Skeletal muscle cell (primary cell): ENCODE measurements at regions not wholly inside any gene's neighbourhood (a gene's known extent, or its start where the extent isn't known, plus 50 kb on each side); places are given as distances from the start of the nearest gene placed in this dataset.
"Not testable (repeated sequence)": the region's sequence is repeated elsewhere in the genome, so short reads cannot be mapped to it uniquely, and the experiment has no call there.

ENCODE experiments used
- DNase-seq: peaks from one replicate; pipeline ENCODE4 v3.0.0-alpha.2; 2010; ENCODE audit warnings: low read depth
- H3K4me3 ChIP-seq: 2 replicates; pipeline ENCODE4 v1.5.1; 2011; ENCODE audit warnings: low read depth, mild to moderate bottlenecking, control low read depth, low read length, moderate library complexity

DNA sequence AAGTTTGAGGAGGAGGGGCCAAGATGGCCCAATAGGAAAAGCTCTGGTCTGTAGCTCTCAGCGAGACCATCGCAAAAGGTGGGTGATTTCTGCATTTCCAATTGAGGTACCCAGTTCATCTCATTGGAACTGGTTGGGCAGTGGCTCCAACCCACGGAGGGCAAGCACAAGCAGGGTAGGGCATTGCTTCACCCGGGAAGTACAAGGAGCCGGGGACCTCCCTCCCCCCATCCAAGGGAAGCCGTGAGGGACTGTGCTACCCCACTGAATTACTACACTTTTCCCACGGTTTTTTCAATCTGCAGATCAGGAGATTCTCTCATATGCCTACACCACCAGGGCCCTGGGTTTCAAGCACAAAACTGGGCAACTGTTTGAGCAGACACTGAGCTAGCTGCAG, 58.0 kb upstream of the EFCAB3 start:
- DNase-seq, result no peak
- H3K4me3 ChIP-seq, result no peak overlapping the region

DNA sequence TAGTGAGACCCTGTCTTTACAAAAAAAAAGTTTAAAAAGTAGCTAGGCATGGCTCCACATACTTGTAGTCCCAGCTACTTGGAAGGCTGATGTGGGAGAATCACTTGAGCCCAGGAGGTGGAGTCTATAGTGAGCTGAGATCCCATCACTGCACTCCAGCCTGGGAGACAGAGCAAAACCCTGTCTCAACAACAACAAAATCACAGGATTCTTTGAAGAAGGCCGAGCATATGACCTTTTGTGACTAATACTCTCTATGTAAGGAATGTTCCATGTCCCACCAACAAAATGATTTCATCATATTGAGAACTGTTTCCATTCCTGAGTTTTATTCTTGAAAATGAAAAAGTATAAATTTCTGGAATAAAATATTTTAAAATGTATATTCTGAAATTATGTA, 58.9 kb upstream of the EFCAB3 start:
- peak; percentile 51 for DNase-seq
- no peak overlapping the region for H3K4me3 ChIP-seq

DNA sequence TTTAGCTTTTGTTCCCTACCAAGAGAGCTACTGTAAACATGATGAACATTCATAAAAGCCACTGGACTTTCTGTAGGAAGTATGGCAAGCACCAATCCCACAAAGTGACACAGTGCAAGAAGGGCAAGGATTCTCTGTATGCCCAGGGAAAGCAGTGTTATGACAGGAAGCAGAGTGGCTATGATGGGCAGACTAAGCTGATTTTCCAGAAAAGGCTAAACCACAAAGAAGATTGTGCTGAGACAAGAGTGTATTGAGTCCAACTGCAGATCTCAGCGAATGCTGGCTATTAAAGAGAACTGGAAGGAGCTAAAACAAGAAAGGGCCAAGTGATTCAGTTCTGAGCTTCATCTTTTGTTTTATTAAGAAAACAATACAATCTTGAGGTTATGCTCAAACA, 60.5 kb upstream of the EFCAB3 start:
- DNase-seq, result no peak
- no peak overlapping the region for H3K4me3 ChIP-seq

DNA sequence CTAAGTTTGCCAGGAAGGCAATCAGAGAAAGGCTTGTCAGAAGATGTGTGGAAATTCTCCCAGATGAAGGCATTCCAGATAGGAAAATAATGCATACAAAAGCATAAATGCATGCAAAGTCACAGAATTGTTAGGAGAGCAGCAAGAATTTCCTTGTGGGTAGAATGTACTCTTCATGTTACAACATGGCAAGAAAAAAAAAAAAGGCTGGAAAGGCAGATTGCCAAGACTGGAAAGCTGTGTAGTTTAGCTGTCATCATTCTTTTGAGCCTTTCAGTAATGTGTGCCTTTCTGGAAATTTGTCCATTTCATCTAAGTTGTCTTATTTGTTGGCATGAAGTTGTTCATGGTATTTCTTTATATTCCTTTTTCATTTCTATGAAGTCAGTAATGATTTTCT, 71.0 kb upstream of the EFCAB3 start:
- DNase-seq, result no peak
- H3K4me3 ChIP-seq, result no peak overlapping the region

DNA sequence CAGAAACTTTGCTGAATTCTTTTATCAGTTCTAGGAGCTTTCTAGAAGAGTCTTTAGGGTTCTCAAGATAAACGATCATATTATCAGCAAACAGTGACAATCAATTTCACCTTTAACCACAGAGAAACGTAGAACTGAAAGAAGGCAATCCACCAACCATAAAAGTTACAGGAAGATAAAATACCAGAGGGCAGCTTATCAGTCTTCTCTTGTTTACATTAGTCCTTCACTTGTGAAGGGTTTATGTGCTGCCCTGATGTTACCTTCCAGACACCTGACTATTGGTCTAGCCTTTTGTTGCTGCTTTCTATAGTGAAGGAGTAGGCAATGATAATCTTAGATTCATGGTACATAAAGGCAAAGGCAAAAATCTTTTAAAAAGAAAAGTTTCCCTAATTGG, 73.2 kb upstream of the EFCAB3 start:
- DNase-seq, result no peak
- H3K4me3 ChIP-seq, result no peak overlapping the region

DNA sequence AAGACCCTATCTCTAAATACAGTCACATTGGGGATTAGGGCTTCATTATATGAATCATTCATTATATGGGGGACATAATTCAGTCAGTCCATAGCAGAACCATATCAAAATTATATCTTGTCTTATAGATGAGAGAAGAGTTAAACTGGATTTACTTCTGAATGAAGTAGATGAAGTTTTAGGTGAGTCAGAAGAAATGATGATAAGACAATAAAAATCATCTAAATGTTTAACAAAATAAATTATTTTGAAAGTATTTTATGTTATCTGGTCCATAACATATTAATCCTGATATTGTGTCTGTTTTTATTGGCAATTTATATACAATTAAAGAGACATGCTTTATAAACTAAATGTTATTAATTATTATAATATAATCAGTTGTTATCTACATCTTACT, 76.9 kb upstream of the EFCAB3 start:
- no peak overlapping the region for H3K4me3 ChIP-seq
- DNase-seq, result no peak

DNA sequence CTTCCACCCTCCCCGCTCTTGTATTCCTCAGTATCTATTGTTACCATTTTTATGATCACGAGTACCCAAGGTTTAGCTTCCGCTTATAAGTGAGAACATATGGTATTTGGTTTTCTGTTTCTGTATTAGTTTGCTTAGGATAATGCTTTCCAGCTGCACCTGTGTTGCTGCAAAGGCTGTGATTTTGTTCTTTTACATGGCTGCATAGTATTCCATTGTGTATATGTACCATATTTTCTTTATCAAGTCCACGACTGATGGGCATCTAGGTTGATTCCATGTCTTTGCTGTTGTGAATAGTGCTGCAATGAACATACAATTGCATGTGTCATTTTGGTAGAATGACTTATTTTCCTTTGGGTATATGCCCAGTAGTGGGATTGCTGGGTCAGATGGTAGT, 79.7 kb upstream of the EFCAB3 start:
- DNase-seq, result no peak
- H3K4me3 ChIP-seq, result no peak overlapping the region

DNA sequence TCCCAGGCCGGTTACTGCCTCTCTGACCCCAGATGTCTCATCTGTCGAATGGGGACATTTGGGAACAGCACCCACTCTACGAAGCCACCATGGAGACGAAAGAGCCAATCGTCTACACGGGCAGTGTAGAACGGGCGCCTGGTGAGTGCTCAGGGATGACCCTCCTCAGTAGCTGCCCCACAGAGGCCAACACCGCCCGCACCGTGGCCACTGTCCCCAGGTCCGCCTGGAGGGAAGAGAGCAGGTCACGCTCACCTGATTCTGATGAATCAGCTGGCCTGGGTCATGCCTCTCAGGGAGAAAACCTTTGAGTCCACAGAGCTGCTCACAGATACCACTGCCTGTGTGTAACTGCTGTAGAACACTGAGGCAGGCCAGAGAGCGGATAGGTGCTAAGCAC, 105.1 kb upstream of the EFCAB3 start:
- not testable (repeated sequence) for H3K4me3 ChIP-seq, DNase-seq

DNA sequence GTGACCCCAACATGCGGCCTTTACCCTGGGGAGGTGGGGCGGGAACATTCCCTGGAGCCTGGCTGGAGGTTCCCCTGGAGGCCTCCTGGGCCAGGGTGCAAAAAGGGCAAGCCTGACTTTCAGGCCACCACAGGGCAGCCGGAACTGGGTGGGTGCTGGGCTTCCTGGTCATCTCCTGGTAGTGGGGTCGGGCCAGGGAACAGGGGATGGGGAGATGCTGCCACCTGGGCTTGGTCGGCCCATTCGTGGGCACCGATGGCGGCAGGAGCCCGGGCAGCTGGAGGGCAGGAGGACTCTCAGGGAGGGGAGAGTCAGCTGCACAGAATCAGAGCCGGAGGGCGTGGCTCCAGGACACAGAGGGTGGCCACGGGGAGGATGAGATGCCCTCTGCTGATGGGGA, 112.0 kb upstream of the EFCAB3 start:
- H3K4me3 ChIP-seq, DNase-seq: not testable (repeated sequence)

DNA sequence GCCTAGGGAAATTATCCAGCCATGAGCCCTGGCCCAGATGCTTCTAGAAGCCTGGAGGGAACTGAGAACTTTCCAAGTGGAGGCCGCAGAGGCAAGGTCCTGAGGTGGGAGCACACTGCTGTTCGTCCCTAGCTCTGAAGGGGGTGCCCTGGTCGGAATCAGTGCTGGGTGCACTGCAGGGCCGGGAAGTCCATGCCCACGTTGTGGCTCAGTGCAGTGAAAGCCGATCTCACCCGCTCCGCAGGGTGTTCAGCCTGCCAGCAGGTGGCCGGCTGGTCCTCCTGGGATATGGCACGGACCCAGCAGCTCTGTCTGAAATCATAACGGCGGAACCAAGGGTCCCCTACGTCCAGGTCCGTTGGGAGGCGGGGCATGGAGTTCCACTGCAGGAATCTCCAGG, 115.4 kb upstream of the EFCAB3 start:
- H3K4me3 ChIP-seq, DNase-seq: not testable (repeated sequence)

DNA sequence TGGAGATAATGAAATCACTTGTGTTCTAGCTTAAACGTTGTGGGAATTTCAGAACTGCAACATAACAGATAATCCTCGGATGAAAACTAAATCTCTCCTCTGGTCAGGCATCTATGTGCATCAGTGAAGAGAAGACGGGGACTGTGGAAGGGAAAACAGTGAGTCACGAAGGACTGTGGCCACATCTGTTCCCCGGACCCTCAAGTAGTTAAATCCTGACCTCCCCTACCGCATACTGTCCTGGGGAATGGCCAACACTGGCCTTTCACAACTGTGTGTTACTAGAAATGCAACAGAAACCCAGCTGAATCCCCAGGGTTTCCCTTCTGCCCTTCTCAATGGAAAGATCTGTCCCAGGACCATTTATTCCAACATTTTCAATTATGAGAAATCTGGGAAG, 124.6 kb upstream of the EFCAB3 start:
- peak; percentile 8 for DNase-seq
- not testable (repeated sequence) for H3K4me3 ChIP-seq

DNA sequence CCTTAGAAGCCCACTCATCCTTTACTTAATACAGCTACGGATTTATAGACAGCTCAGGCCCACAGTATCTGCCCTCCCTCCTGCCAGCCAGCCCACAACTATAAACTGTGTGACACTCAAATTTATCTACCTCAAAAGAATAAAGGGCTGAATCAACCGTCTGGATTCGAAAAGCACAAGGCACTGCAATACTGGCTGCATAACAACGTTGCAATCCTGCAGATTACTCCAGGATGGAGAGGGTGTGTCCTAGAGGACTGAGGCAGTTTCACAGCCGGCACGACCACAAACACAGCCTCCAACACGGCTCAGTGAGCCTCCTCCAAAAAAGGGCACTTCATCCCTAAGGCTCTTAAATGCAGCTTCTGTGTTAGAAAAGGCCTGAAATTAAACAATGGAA, 138.3 kb upstream of the EFCAB3 start:
- H3K4me3 ChIP-seq, DNase-seq: not testable (repeated sequence)

DNA sequence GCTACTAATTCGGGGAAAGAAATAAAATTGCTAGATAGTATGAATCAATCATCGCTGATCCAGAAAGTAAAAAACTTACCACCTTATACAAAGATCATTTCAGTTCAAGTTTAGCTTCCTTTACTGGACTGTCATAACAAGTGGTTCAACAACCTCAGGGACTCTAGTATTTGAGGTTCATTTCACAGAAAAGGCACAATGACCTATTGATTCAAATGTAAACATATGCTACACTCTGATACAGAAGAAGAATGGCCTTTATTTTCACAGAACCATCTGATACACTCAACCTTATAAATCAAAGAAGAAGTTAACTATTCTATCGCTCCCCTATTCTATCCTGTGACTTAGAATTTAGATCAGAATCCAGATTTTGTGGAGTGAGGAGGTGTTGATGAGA, 140.8 kb upstream of the EFCAB3 start:
- not testable (repeated sequence) for H3K4me3 ChIP-seq, DNase-seq

DNA sequence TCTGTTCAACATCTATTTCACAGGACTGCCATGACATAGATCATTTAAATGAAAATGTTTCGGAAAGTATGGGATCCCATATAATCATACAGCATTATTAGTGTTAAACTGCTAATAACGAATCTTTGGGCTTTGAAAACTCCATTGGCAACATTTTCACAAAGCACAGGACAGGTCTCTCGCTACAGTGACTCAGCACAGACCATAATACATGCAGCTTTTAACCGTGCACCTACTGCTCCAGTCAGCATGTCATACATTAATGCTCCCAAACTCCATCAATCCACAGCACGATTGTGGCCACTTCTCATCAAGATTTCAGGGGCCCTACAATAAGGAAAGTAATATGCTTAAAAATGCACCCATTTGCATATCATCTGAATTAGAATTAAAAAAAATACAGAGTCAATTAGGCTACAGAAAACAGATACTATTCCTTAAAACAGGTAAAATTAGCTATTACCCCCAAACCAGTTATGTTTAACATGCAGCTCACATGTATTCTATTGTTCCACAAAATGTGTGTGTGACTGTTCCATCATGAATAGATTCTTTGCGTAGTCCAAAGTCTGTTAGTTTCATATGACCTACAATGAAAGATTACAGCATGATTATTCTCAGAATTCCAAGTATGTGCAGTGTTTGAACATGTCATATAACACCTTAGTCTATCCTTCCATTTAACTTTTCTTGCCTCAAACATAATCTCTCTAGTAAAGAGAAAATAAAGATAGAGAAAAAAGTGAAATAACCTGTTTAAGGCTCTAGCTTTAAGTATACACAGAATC, 141.6 kb upstream of the EFCAB3 start:
- not testable (repeated sequence) for DNase-seq, H3K4me3 ChIP-seq

DNA sequence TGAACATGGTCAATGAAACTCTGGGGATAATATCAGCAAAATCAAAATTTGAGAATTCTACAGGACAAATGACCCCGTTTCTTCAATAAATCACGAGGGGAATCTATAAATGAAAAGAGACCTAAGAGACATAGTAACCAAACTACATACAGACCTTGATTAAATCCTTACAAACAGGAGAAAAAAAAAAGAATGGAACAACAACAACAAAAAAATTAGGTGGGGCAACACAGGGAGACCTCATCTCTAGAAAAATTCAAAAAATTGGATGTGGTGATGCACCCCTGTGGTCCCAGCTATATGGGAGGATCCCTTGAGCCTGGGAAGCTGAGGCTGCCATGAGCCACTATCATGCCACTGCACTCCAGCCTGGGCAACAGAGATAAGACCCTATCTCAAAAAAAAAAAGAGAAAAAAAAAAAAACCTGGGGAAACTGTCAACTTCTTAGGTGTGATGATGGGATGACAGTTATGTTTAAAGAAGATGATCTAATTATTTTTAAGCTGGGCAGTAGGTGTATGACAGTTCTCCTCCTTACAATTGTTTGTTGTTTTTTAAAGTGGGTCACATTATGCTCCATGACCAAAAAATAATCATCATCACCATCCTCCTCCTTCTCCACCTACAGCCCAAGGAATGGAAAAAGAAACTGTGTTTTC, 146.4 kb upstream of the EFCAB3 start:
- not testable (repeated sequence) for DNase-seq, H3K4me3 ChIP-seq

DNA sequence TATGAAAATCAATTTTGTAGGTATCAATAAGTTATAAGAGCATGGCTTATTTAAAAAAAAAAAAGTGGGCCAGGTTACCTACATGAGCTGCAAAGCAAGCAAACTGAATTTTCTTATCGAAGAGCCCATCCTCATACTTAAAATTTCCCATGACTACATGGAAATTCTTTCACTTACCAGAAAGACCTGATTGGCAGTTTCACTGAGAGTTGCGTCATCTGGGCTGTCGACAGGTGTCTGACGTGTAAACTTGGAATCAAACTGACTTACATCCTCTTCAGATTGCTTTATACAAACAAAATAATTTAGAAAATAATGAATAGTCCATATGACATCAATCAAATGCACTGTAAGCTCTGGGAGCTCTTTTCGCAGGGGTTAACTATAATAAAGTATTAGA, 149.1 kb upstream of the EFCAB3 start:
- DNase-seq, result not testable (repeated sequence)

DNA sequence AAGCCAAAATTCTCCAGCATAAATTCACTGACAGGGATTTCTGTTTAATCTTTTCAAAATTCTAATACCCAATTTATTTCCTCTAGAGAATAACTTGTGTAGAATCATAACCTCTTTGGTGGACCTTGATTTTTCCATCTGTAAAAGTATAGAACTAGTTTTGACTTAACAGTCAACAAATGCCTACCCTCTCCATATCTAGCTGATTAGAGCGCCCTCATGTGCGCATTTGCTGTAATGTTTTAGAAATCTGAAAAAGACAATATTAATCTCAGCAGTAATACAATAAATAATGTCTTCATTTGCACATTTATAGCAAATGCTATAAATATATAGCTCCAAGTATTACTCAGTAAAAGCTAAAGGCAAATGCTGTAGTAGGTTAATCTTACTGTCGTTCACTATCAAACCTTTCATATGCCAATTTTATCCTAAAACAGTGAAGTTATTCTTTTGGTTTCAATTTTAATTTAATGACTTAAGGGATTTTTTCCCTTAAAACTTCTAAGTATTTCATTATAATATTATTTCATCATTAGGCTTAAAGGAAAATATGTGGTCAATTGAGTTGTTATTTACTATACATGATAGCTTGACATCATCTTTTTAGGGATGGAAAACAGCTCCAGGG, 153.6 kb upstream of the EFCAB3 start:
- not testable (repeated sequence) for DNase-seq, H3K4me3 ChIP-seq

More for the DNA sequence above, 149.1 kb upstream of the EFCAB3 start:
- not testable (repeated sequence) for H3K4me3 ChIP-seq

DNA sequence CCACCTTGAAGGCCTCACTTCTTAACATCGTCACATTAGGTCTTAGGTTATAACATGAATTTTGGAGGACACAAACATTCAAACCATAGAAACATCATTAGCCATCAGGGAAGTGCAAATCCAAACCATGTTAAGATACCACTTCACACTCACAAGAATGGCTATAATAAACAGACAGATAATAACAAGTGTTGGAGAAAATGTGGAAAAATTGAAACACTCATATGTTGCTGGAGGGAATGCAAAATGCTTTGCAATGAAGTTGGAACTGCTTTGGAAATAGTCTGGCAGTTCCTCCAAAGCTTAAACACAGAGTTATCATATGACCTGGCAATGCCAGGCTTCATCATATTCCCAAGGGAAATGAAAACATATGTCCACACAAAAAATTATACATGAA, 156.8 kb upstream of the EFCAB3 start:
- not testable (repeated sequence) for DNase-seq, H3K4me3 ChIP-seq

DNA sequence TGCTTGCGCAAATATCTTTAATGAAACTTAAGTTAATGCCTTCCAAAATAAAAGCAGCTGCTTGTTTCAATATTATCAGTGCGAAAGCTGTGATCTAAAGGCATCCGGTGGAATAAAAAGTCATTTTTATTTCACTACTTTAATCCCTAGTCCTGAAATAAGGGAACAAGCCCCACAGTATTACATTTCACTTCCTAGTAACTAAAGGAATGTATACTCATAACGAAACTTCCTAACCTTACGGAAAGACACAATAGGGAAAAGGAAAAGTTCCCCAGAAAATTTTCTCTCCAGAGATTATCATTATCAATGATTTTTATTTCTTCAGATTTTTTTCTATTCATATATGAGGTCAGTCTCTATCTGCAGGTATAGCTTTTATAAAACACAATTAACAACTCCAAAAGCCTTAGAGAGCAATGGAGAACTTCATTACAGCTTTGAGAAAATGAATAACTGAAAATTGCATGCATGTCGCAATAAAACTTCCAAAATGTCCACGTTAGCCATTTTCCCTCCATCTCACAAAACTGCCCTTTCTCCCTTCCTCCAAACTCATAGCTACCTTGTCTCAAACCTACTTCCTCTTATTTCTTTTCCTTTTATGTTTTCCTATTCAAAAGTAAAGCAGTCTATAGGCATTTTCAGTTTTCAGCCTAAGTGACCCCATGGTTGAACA, 154.3 kb upstream of the MED13 start:
- no peak overlapping the region for H3K4me3 ChIP-seq
- no peak for DNase-seq

DNA sequence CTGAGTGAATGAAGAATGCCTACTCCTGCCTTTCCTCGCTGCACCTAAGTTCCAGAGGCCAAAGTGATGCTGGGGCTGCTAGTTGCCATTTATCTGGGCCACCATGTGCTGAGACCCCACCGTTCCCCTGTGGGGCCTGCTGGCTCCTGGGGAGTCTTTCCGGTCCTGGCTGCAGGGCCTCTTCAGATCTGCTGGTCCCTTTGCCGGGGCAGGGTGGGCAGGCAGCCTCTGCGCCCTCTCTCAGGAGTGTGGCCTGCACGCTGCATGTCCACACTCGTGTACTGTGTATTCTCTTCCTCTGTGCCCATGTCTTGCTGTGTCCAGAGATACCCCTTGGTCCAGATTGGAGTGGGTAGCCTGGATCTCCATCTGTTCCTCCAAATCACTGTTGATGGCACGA, 151.8 kb upstream of the MED13 start:
- no peak for DNase-seq
- no peak overlapping the region for H3K4me3 ChIP-seq
